ENCODE measurements at regions not wholly inside any gene's neighbourhood (a gene's known extent, or its start where the extent isn't known, plus 50 kb on each side); places are given as distances from the start of the nearest gene placed in this dataset.

- peak overlapping the region; percentile 62 for H2BK12ac ChIP-seq (ENCODE audit: insufficient read length, low read depth, low read length)
- no peak overlapping the region for H2BK20ac ChIP-seq (ENCODE audit: low read depth, low read length, poor library complexity, severe bottlenecking)
- H3K4ac ChIP-seq (ENCODE audit: low read depth, low read length): no peak overlapping the region
- no peak overlapping the region for H3K4me2 ChIP-seq (ENCODE audit: insufficient read depth, insufficient read length, low read length)
- no peaks in the 10 kb centered on the region for H3K27me3 ChIP-seq (ENCODE audit: insufficient read depth, low read length)
- H3K56ac ChIP-seq (ENCODE audit: insufficient read length, low read depth, low read length): no peak overlapping the region
- H3K79me1 ChIP-seq (ENCODE audit: insufficient read depth, low read depth, low read length, poor library complexity, severe bottlenecking): no peaks in the 10 kb centered on the region
- H2AFZ ChIP-seq (ENCODE audit: low read length): no peak overlapping the region
- H3K9me3 ChIP-seq (ENCODE audit: control insufficient read depth, low read depth, low read length): no peaks in the 10 kb centered on the region
- H3K14ac ChIP-seq (ENCODE audit: insufficient read depth, low read length): no peak overlapping the region
- H3K27ac Mint-ChIP-seq: no peak overlapping the region
- no peaks in the 10 kb centered on the region for H3K36me3 Mint-ChIP-seq (ENCODE audit: insufficient read depth in 1 of 3, low read depth in 3 of 3)
- no peaks in the 10 kb centered on the region for H4K20me1 ChIP-seq (ENCODE audit: control insufficient read depth, insufficient read depth, insufficient read length)
- no peak overlapping the region for H2BK120ac ChIP-seq (ENCODE audit: low read depth, low read length, poor library complexity, severe bottlenecking)
- no peak for DNase-seq
- H2BK15ac ChIP-seq (ENCODE audit: low read depth, low read length): no peak overlapping the region
- TF ChIP-seq CTCF (conservative IDR thresholded peaks at IDR 0.05): no peak
- H3K23ac ChIP-seq (ENCODE audit: insufficient read length, low read depth, low read length): no peak overlapping the region
- H3K23me2 ChIP-seq (ENCODE audit: insufficient read length, low read depth, low read length, poor library complexity, severe bottlenecking): no peaks in the 10 kb centered on the region
- no peak overlapping the region for H3K4me3 Mint-ChIP-seq
- H3K27ac ChIP-seq (ENCODE audit: insufficient read length, low read depth, low read length): no peak overlapping the region
- no peak overlapping the region for H2BK5ac ChIP-seq (ENCODE audit: insufficient read length, low read length)
- H2AK5ac ChIP-seq (ENCODE audit: insufficient read length, low read length): no peak overlapping the region
- H3K4me1 Mint-ChIP-seq: no peaks in the 10 kb centered on the region
- H3K9me3 Mint-ChIP-seq: no peaks in the 10 kb centered on the region
- no CpG with 5 or more reads among the region's 2 CpGs for WGBS (ENCODE audit: extremely low coverage, insufficient read length, low lambda C conversion rate)
- no peaks in the 10 kb centered on the region for H3K79me2 ChIP-seq (ENCODE audit: insufficient read depth, low read length)
- H4K91ac ChIP-seq (ENCODE audit: insufficient read length, low read depth, low read length): no peak overlapping the region
- H3T11ph ChIP-seq (ENCODE audit: low read length): no peak overlapping the region
- no peak overlapping the region for H3K18ac ChIP-seq (ENCODE audit: insufficient read length, low read depth, low read length)
- H3K9ac ChIP-seq (ENCODE audit: extremely low read depth, insufficient read length, low read length): no peak overlapping the region
- H4K8ac ChIP-seq (replicated peaks; ENCODE audit: insufficient read length, low read depth, low read length): no peak overlapping the region
- H3K4me1 ChIP-seq (ENCODE audit: insufficient read depth, low read length): no peaks in the 10 kb centered on the region
- H4K5ac ChIP-seq (ENCODE audit: insufficient read length, low read depth, low read length): no peak overlapping the region
- no peaks in the 10 kb centered on the region for H3K27me3 Mint-ChIP-seq (ENCODE audit: low read depth)
Measured at GRCh38 chr2:57291209-57291608, 755.4 kb upstream of the VRK2 start.

Data from H9 (cell line).